SJCRH30 (cell line): ENCODE measurements at regions not wholly inside any gene's neighbourhood (a gene's known extent, or its start where the extent isn't known, plus 50 kb on each side); places are given as distances from the start of the nearest gene placed in this dataset.

Experiments used
- DNase-seq, 2 experiments: peaks; one replicate each; pipeline ENCODE4 v3.0.0-alpha.2; 2015 to 2020
- H3K27ac ChIP-seq: fragments of 250-450 bp; sonication (Bioruptor Pico); 2 replicates; pipeline ENCODE4 v1.5.1; 2020; ENCODE audit warnings: mild to moderate bottlenecking, moderate library complexity
- H3K27me3 ChIP-seq: fragments of 250-450 bp; sonication (Bioruptor Pico); 2 replicates; pipeline ENCODE4 v1.5.1; 2020; ENCODE audit warnings: mild to moderate bottlenecking, moderate library complexity
- H3K36me3 ChIP-seq: fragments of 250-450 bp; sonication (Bioruptor Pico); 2 replicates; pipeline ENCODE4 v1.5.1; 2020; ENCODE audit warnings: mild to moderate bottlenecking, moderate library complexity
- H3K4me1 ChIP-seq: fragments of 250-450 bp; sonication (Bioruptor Pico); 2 replicates; pipeline ENCODE4 v1.5.1; 2020; ENCODE audit warnings: mild to moderate bottlenecking, moderate library complexity
- H3K4me3 ChIP-seq: fragments of 250-450 bp; sonication (Bioruptor Pico); 2 replicates; pipeline ENCODE4 v1.5.1; 2020; ENCODE audit warnings: mild to moderate bottlenecking, moderate library complexity
- H3K9me3 ChIP-seq: fragments of 250-450 bp; sonication (Bioruptor Pico); replicated peaks from 2 replicates; pipeline ENCODE4 v1.5.1; 2020; ENCODE audit warnings: mild to moderate bottlenecking, moderate library complexity

- DNase-seq: no peak
- H3K27me3 ChIP-seq: no peaks in the 10 kb centered on the region
- H3K36me3 ChIP-seq: no peaks in the 10 kb centered on the region
- no peak overlapping the region for H3K4me3 ChIP-seq
- H3K9me3 ChIP-seq: no peaks in the 10 kb centered on the region
- H3K27ac ChIP-seq: no peak overlapping the region
- H3K4me1 ChIP-seq: no peaks in the 10 kb centered on the region
Observed at GRCh38 chr4:24044610-24045589, 155.1 kb upstream of the PPARGC1A start.

- no peak for DNase-seq
- no peak overlapping the region for H3K4me3 ChIP-seq
- no peaks in the 10 kb centered on the region for H3K9me3 ChIP-seq
- no peaks in the 10 kb centered on the region for H3K36me3 ChIP-seq
- H3K4me1 ChIP-seq: no peaks in the 10 kb centered on the region
- no peaks in the 10 kb centered on the region for H3K27me3 ChIP-seq
- no peak overlapping the region for H3K27ac ChIP-seq
Observed at GRCh38 chr4:24042094-24042493, 152.2 kb upstream of the PPARGC1A start.

- H3K4me1 ChIP-seq: no peaks in the 10 kb centered on the region
- no peaks in the 10 kb centered on the region for H3K9me3 ChIP-seq
- H3K36me3 ChIP-seq: no peaks in the 10 kb centered on the region
- no peak for DNase-seq
- no peaks in the 10 kb centered on the region for H3K27me3 ChIP-seq
- H3K4me3 ChIP-seq: no peak overlapping the region
- no peak overlapping the region for H3K27ac ChIP-seq
Observed at GRCh38 chr4:24040811-24041210, 151.0 kb upstream of the PPARGC1A start.

GRCh38 chr4:24033626-24034025 lies 143.8 kb upstream of the PPARGC1A start:
- H3K27ac ChIP-seq: no peak overlapping the region
- no peaks in the 10 kb centered on the region for H3K4me1 ChIP-seq
- no peaks in the 10 kb centered on the region for H3K27me3 ChIP-seq
- H3K36me3 ChIP-seq: no peaks in the 10 kb centered on the region
- DNase-seq: no peak
- no peaks in the 10 kb centered on the region for H3K9me3 ChIP-seq
- H3K4me3 ChIP-seq: no peak overlapping the region

- peak; percentile 13 to 37 for DNase-seq
Observed at GRCh38 chr4:24032371-24032989, 142.6 kb upstream of the PPARGC1A start.

GRCh38 chr4:24026596-24026995 lies 136.7 kb upstream of the PPARGC1A start:
- no peaks in the 10 kb centered on the region for H3K27me3 ChIP-seq
- no peaks in the 10 kb centered on the region for H3K4me1 ChIP-seq

More at GRCh38 chr4:24032371-24032989, 142.6 kb upstream of the PPARGC1A start:
- H3K27me3 ChIP-seq: no peaks in the 10 kb centered on the region
- no peaks in the 10 kb centered on the region for H3K36me3 ChIP-seq
- H3K4me1 ChIP-seq: no peaks in the 10 kb centered on the region
- H3K9me3 ChIP-seq: no peaks in the 10 kb centered on the region
- no peak overlapping the region for H3K27ac ChIP-seq
- H3K4me3 ChIP-seq: no peak overlapping the region

GRCh38 chr4:24024605-24025004 lies 134.8 kb upstream of the PPARGC1A start:
- H3K27ac ChIP-seq: no peak overlapping the region
- H3K4me1 ChIP-seq: no peaks in the 10 kb centered on the region
- no peak overlapping the region for H3K4me3 ChIP-seq
- no peaks in the 10 kb centered on the region for H3K27me3 ChIP-seq
- H3K9me3 ChIP-seq: no peaks in the 10 kb centered on the region
- DNase-seq: no peak
- H3K36me3 ChIP-seq: no peaks in the 10 kb centered on the region

More at GRCh38 chr4:24026596-24026995, 136.7 kb upstream of the PPARGC1A start:
- H3K27ac ChIP-seq: no peak overlapping the region
- H3K9me3 ChIP-seq: no peaks in the 10 kb centered on the region
- no peak overlapping the region for H3K4me3 ChIP-seq
- no peaks in the 10 kb centered on the region for H3K36me3 ChIP-seq
- no peak for DNase-seq

GRCh38 chr4:24024157-24024556 lies 134.3 kb upstream of the PPARGC1A start:
- no peaks in the 10 kb centered on the region for H3K4me1 ChIP-seq
- H3K4me3 ChIP-seq: no peak overlapping the region
- H3K27me3 ChIP-seq: no peaks in the 10 kb centered on the region
- no peak for DNase-seq
- H3K27ac ChIP-seq: no peak overlapping the region
- no peaks in the 10 kb centered on the region for H3K9me3 ChIP-seq
- no peaks in the 10 kb centered on the region for H3K36me3 ChIP-seq

GRCh38 chr4:24015782-24016181 lies 125.9 kb upstream of the PPARGC1A start:
- no peaks in the 10 kb centered on the region for H3K36me3 ChIP-seq
- no peak for DNase-seq
- H3K27me3 ChIP-seq: no peaks in the 10 kb centered on the region
- no peak overlapping the region for H3K27ac ChIP-seq
- no peak overlapping the region for H3K4me3 ChIP-seq
- H3K9me3 ChIP-seq: no peaks in the 10 kb centered on the region
- H3K4me1 ChIP-seq: no peaks in the 10 kb centered on the region

- no peaks in the 10 kb centered on the region for H3K36me3 ChIP-seq
- no peaks in the 10 kb centered on the region for H3K27me3 ChIP-seq
- no peak for DNase-seq
- no peak overlapping the region for H3K27ac ChIP-seq
- no peak overlapping the region for H3K4me3 ChIP-seq
- H3K4me1 ChIP-seq: no peaks in the 10 kb centered on the region
- H3K9me3 ChIP-seq: no peaks in the 10 kb centered on the region
Observed at GRCh38 chr4:24013668-24014422, 124.0 kb upstream of the PPARGC1A start.

- H3K9me3 ChIP-seq: no peaks in the 10 kb centered on the region
- H3K27me3 ChIP-seq: no peaks in the 10 kb centered on the region
- no peak overlapping the region for H3K27ac ChIP-seq
- DNase-seq: no peak
- H3K4me1 ChIP-seq: no peaks in the 10 kb centered on the region
- H3K36me3 ChIP-seq: no peaks in the 10 kb centered on the region
- no peak overlapping the region for H3K4me3 ChIP-seq
Observed at GRCh38 chr4:24010994-24011393, 121.1 kb upstream of the PPARGC1A start.

GRCh38 chr4:24010573-24010972 lies 120.7 kb upstream of the PPARGC1A start:
- H3K27me3 ChIP-seq: no peaks in the 10 kb centered on the region
- no peak for DNase-seq
- H3K36me3 ChIP-seq: no peaks in the 10 kb centered on the region
- no peaks in the 10 kb centered on the region for H3K4me1 ChIP-seq
- no peak overlapping the region for H3K27ac ChIP-seq
- no peak overlapping the region for H3K4me3 ChIP-seq
- H3K9me3 ChIP-seq: no peaks in the 10 kb centered on the region

GRCh38 chr4:24007860-24008261 lies 118.0 kb upstream of the PPARGC1A start:
- DNase-seq: no peak
- Histone ChIP-seq H3K9me3 (no peaks in the 10 kb centered on the region), H3K4me3 (no peak overlapping the region), H3K27ac (no peak overlapping the region), H3K4me1 (no peaks in the 10 kb centered on the region), H3K27me3 (no peaks in the 10 kb centered on the region), H3K36me3 (no peaks in the 10 kb centered on the region)

GRCh38 chr4:24006269-24006668 lies 116.4 kb upstream of the PPARGC1A start:
- Histone ChIP-seq H3K36me3 (no peaks in the 10 kb centered on the region), H3K27me3 (no peaks in the 10 kb centered on the region), H3K4me1 (no peaks in the 10 kb centered on the region), H3K9me3 (no peaks in the 10 kb centered on the region), H3K4me3 (no peak overlapping the region), H3K27ac (no peak overlapping the region)
- no peak for DNase-seq

GRCh38 chr4:24003926-24004325 lies 114.1 kb upstream of the PPARGC1A start:
- DNase-seq: no peak
- Histone ChIP-seq H3K9me3 (no peaks in the 10 kb centered on the region), H3K36me3 (no peaks in the 10 kb centered on the region), H3K4me3 (no peak overlapping the region), H3K27me3 (no peaks in the 10 kb centered on the region), H3K27ac (no peak overlapping the region), H3K4me1 (no peaks in the 10 kb centered on the region)
